Caco-2 (cell line): ENCODE measurements at regions not wholly inside any gene's neighbourhood (a gene's known extent, or its start where the extent isn't known, plus 50 kb on each side); places are given as distances from the start of the nearest gene placed in this dataset.

ENCODE experiments used
- BruUV-seq: library from RNA; stranded (reverse); fragments of 400-500 nt; replicated peaks from 2 replicates; lab custom pipeline; 2021; lab: Mats Ljungman, UMichigan
- CTCF ChIA-PET: fragments of 300-600 bp; sonication (Branson Sonifier 250); formaldehyde crosslinking; loops from one replicate; lab custom pipeline; 2022; ENCODE audit warnings: antibody characterized with exemption; lab: Charles Lee
- POLR2A ChIA-PET: fragments of 300-600 bp; sonication (Branson Sonifier 250); formaldehyde crosslinking; loops from one replicate; lab custom pipeline; 2022; ENCODE audit warnings: antibody characterized with exemption; lab: Charles Lee
- DNase-seq, 2 experiments: peaks; one replicate each; pipeline versions ENCODE4 v3.0.0 to v3.0.0-alpha.2; 2020 to 2022
- H3K27me3 ChIP-seq: replicated peaks from 2 replicates; pipeline ENCODE4 v1.6.0; 2011; ENCODE audit warnings: low read length; ENCODE audit not compliant: control insufficient read depth, insufficient read depth
- H3K36me3 ChIP-seq: 2 replicates; pipeline ENCODE4 v1.5.1; 2011; ENCODE audit warnings: low read length; ENCODE audit not compliant: control insufficient read depth, insufficient read depth
- H3K4me1 ChIP-seq: fragments of 250-450 bp; sonication (Bioruptor Pico); 2 replicates; pipeline ENCODE4 v1.5.1; 2020; ENCODE audit warnings: mild to moderate bottlenecking
- H3K4me3 ChIP-seq: 2 replicates; pipeline ENCODE4 v1.5.1; 2011; ENCODE audit warnings: low read depth, mild to moderate bottlenecking, control low read depth, low read length
- H3K9me3 ChIP-seq: fragments of 250-450 bp; sonication (Bioruptor Pico); 2 replicates; pipeline ENCODE4 v1.5.1; 2020; ENCODE audit warnings: mild to moderate bottlenecking, moderate library complexity
- H3K27ac Mint-ChIP-seq: one replicate; pipeline ENCODE4 v1.8.0; 2022; ENCODE audit warnings: mixed read lengths; ENCODE audit not compliant: unreplicated experiment
- H3K27me3 Mint-ChIP-seq: one replicate; pipeline ENCODE4 v1.8.0; 2022; ENCODE audit warnings: mixed read lengths; ENCODE audit not compliant: insufficient read depth, unreplicated experiment
- H3K36me3 Mint-ChIP-seq: one replicate; pipeline ENCODE4 v1.8.0; 2022; ENCODE audit warnings: mild to moderate bottlenecking, mixed read lengths; ENCODE audit not compliant: insufficient read depth, unreplicated experiment
- H3K4me1 Mint-ChIP-seq: one replicate; pipeline ENCODE4 v1.8.0; 2022; ENCODE audit warnings: low read depth, mixed read lengths; ENCODE audit not compliant: unreplicated experiment
- H3K4me3 Mint-ChIP-seq: one replicate; pipeline ENCODE4 v1.8.0; 2022; ENCODE audit warnings: mild to moderate bottlenecking, moderate library complexity, mixed read lengths; ENCODE audit not compliant: unreplicated experiment
- H3K9me3 Mint-ChIP-seq: one replicate; pipeline ENCODE4 v1.8.0; 2022; ENCODE audit warnings: mixed read lengths; ENCODE audit not compliant: unreplicated experiment
- intact Hi-C: fragments of 100-400 bp; cut with micrococcal nuclease; formaldehyde crosslinking; loops from one replicate; pipeline ENCODE4 v1.10.0; 2022; ENCODE audit not compliant: unreplicated experiment
- TF ChIP-seq, protein P1 (sequence below), 2 experiments: fragments of 200-600 bp in 1 of 2; IDR thresholded peaks; 1 replicate in 1 of 2; 2 replicates in 1 of 2; pipeline versions ENCODE4 v1.5.1 to v1.8.0; 2011 to 2022; ENCODE audit warnings: antibody characterized with exemption in 1 of 2, control low read depth in 1 of 2, inconsistent platforms in 1 of 2, low read depth in 1 of 2, low read length in 1 of 2, mild to moderate bottlenecking in 1 of 2, moderate library complexity in 1 of 2; ENCODE audit not compliant: insufficient read depth in 1 of 2, severe bottlenecking in 1 of 2, unreplicated experiment in 1 of 2

DNA sequence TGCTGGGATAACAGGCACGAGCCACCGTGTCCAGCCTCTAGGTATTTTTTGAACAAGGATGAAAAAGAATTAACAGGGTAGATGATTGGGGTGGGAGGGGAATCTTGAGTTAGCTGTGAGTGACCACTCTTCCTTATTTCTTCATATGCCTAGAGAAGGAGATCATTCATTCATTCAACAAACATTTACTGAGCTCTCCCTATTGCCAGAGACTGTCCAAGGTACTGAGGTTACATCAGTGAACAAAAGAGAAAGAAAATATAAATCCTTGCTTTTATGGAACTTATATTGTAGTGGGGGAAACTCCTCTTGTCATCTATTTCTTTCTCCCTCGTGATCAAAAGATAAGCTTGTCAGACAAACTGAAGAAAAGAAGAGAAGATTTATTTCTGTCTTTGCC, 62.9 kb downstream of the S1PR1 start:
- H3K27me3 ChIP-seq = no peaks in the 10 kb centered on the region
- no peak overlapping the region for H3K4me3 ChIP-seq
- Mint-ChIP-seq H3K9me3 (no peaks in the 10 kb centered on the region), H3K27ac (no peak overlapping the region), H3K27me3 (peaks cover 12% of the 10 kb centered on the region), H3K4me3 (no peak overlapping the region), H3K36me3 (no peaks in the 10 kb centered on the region), H3K4me1 (no peaks in the 10 kb centered on the region)
- DNase-seq = no peak
- H3K9me3 ChIP-seq = no peaks in the 10 kb centered on the region
- BruUV-seq = no TSS peak
- intact Hi-C loops = no loop called here
- TF ChIP-seq, protein P1, sequence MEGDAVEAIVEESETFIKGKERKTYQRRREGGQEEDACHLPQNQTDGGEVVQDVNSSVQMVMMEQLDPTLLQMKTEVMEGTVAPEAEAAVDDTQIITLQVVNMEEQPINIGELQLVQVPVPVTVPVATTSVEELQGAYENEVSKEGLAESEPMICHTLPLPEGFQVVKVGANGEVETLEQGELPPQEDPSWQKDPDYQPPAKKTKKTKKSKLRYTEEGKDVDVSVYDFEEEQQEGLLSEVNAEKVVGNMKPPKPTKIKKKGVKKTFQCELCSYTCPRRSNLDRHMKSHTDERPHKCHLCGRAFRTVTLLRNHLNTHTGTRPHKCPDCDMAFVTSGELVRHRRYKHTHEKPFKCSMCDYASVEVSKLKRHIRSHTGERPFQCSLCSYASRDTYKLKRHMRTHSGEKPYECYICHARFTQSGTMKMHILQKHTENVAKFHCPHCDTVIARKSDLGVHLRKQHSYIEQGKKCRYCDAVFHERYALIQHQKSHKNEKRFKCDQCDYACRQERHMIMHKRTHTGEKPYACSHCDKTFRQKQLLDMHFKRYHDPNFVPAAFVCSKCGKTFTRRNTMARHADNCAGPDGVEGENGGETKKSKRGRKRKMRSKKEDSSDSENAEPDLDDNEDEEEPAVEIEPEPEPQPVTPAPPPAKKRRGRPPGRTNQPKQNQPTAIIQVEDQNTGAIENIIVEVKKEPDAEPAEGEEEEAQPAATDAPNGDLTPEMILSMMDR (IDR thresholded peaks at IDR 0.05; ENCODE audit: insufficient read depth in 1 of 2, low read depth in 1 of 2, low read length in 1 of 2, severe bottlenecking in 1 of 2, unreplicated experiment in 1 of 2) = no peak
- POLR2A ChIA-PET = no interaction called here
- no peaks in the 10 kb centered on the region for H3K36me3 ChIP-seq
- CTCF ChIA-PET = no interaction called here
- H3K4me1 ChIP-seq = no peaks in the 10 kb centered on the region

DNA sequence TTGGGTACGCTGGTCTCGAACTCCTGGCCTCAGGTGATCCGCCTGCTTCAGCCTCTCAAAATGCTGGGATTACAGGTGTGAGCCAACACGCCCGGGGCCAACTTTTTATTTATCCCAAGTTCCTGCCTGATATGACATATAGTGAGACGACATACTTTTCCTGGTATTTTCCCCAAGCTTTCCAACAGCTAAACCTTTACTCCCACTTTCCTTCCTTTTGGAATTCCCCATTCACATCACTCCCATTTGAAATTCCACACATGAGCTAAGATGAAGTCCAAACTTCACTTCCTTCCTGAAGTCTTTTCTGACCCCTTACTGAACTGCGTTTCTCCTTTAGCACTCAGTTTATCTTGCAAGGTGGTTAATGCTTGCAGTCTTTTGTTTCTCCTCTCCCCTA, 64.1 kb downstream of the S1PR1 start:
- H3K36me3 Mint-ChIP-seq = no peaks in the 10 kb centered on the region
- TF ChIP-seq, protein P1 (IDR thresholded peaks at IDR 0.05; ENCODE audit: insufficient read depth in 1 of 2, low read depth in 1 of 2, low read length in 1 of 2, severe bottlenecking in 1 of 2, unreplicated experiment in 1 of 2) = no peak

GRCh38 chr1:101301446-101302057, 64.7 kb downstream of the S1PR1 start:
- Histone ChIP-seq H3K4me3 (no peak overlapping the region), H3K36me3 (no peaks in the 10 kb centered on the region), H3K4me1 (no peaks in the 10 kb centered on the region), H3K9me3 (no peaks in the 10 kb centered on the region), H3K27me3 (no peaks in the 10 kb centered on the region)
- BruUV-seq = no TSS peak
- no peak overlapping the region for H3K4me3 Mint-ChIP-seq
- DNase-seq = no peak
- ChIA-PET POLR2A (no interaction called here), CTCF (interaction anchor here (1.1 kb wide), 1 partner anchor 8 kb away, joined by 3 read pairs; no protein-coding TSS in a partner anchor)
- H3K4me1 Mint-ChIP-seq = no peaks in the 10 kb centered on the region
- intact Hi-C loops = no loop called here
- no peaks in the 10 kb centered on the region for H3K36me3 Mint-ChIP-seq
- peaks cover 16% of the 10 kb centered on the region for H3K27me3 Mint-ChIP-seq
- no peaks in the 10 kb centered on the region for H3K9me3 Mint-ChIP-seq
- TF ChIP-seq, protein P1 (IDR thresholded peaks at IDR 0.05; ENCODE audit: insufficient read depth in 1 of 2, low read depth in 1 of 2, low read length in 1 of 2, severe bottlenecking in 1 of 2, unreplicated experiment in 1 of 2) = no peak
- H3K27ac Mint-ChIP-seq = no peak overlapping the region

More for the DNA sequence above, 64.1 kb downstream of the S1PR1 start:
- Histone ChIP-seq H3K27me3 (no peaks in the 10 kb centered on the region), H3K4me3 (no peak overlapping the region), H3K4me1 (no peaks in the 10 kb centered on the region), H3K9me3 (no peaks in the 10 kb centered on the region), H3K36me3 (no peaks in the 10 kb centered on the region)
- H3K9me3 Mint-ChIP-seq = no peaks in the 10 kb centered on the region
- no TSS peak for BruUV-seq
- CTCF ChIA-PET = interaction anchor here (1.1 kb wide), 1 partner anchor 8 kb away, joined by 3 read pairs; no protein-coding TSS in a partner anchor
- H3K27ac Mint-ChIP-seq = no peak overlapping the region
- no peaks in the 10 kb centered on the region for H3K4me1 Mint-ChIP-seq
- no peak for DNase-seq
- H3K27me3 Mint-ChIP-seq = peaks cover 16% of the 10 kb centered on the region
- POLR2A ChIA-PET = no interaction called here
- H3K4me3 Mint-ChIP-seq = no peak overlapping the region
- intact Hi-C loops = no loop called here
